Keratinocyte (primary cell): ENCODE measurements at regions not wholly inside any gene's neighbourhood (a gene's known extent, or its start where the extent isn't known, plus 50 kb on each side); places are given as distances from the start of the nearest gene placed in this dataset.

ENCODE experiments used
- DNase-seq: peaks from one replicate; pipeline ENCODE4 v3.0.0-alpha.2; 2011; ENCODE audit warnings: low read depth, missing footprints, low spot score
- FAIRE-seq: peaks from 2 replicates; lab custom pipeline; 2011; peaks lifted over from hg19 to GRCh38; lab: Jason Lieb, UNC
- H2AFZ ChIP-seq: 2 replicates; pipeline ENCODE4 v1.6.0; 2012; ENCODE audit warnings: low read length, control low read depth, inconsistent platforms; ENCODE audit not compliant: control insufficient read depth
- H3K27ac ChIP-seq: 2 replicates; pipeline ENCODE4 v1.5.1; 2011; ENCODE audit warnings: low read length; ENCODE audit not compliant: control insufficient read depth, insufficient read depth
- H3K27me3 ChIP-seq: 3 replicates; pipeline ENCODE4 v1.6.0; 2011; ENCODE audit warnings: low read length; ENCODE audit not compliant: control insufficient read depth, insufficient read depth; ENCODE audit errors: extremely low read depth
- H3K36me3 ChIP-seq, 2 experiments: 2 replicates in 1 of 2; 3 replicates in 1 of 2; pipeline ENCODE4 v1.5.1; 2011; ENCODE audit warnings: low read length in 2 of 2, mild to moderate bottlenecking in 1 of 2; ENCODE audit not compliant: control insufficient read depth in 2 of 2, insufficient read depth in 2 of 2; ENCODE audit errors: extremely low read depth in 1 of 2
- H3K4me1 ChIP-seq: 3 replicates; pipeline ENCODE4 v1.5.1; 2011; ENCODE audit warnings: low read length; ENCODE audit not compliant: control insufficient read depth, insufficient read depth; ENCODE audit errors: extremely low read depth
- H3K4me2 ChIP-seq: 3 replicates; pipeline ENCODE4 v1.6.0; 2011; ENCODE audit warnings: low read depth, low read length; ENCODE audit not compliant: control insufficient read depth, insufficient read depth; ENCODE audit errors: extremely low read depth
- H3K4me3 ChIP-seq, 3 experiments: fragments of 200-600 bp in 1 of 3; sonication (generic) in 1 of 3; 2 replicates in 2 of 3; 3 replicates in 1 of 3; pipeline ENCODE4 v1.5.1; 2011 to 2016; ENCODE audit warnings: low read length in 3 of 3, mild to moderate bottlenecking in 3 of 3, control low read depth in 2 of 3, inconsistent platforms in 1 of 3, low read depth in 1 of 3, mixed read lengths in 1 of 3, mixed run types in 1 of 3, moderate library complexity in 1 of 3; ENCODE audit not compliant: control insufficient read depth in 2 of 3, insufficient read depth in 2 of 3; ENCODE audit errors: extremely low read depth in 1 of 3
- H3K79me2 ChIP-seq: 2 replicates; pipeline ENCODE4 v1.6.0; 2012; ENCODE audit warnings: low read length; ENCODE audit not compliant: control insufficient read depth, insufficient read depth
- H3K9ac ChIP-seq: 3 replicates; pipeline ENCODE4 v1.6.0; 2011; ENCODE audit warnings: low read length; ENCODE audit not compliant: control insufficient read depth, insufficient read depth; ENCODE audit errors: extremely low read depth
- H3K9me1 ChIP-seq: 3 replicates; pipeline ENCODE4 v1.6.0; 2011; ENCODE audit warnings: low read length; ENCODE audit not compliant: control insufficient read depth, insufficient read depth; ENCODE audit errors: extremely low read depth
- H3K9me3 ChIP-seq: 2 replicates; pipeline ENCODE4 v1.5.1; 2012; ENCODE audit warnings: low read depth, low read length; ENCODE audit not compliant: control insufficient read depth
- H4K20me1 ChIP-seq: 3 replicates; pipeline ENCODE4 v1.6.0; 2011; ENCODE audit warnings: low read length; ENCODE audit not compliant: control insufficient read depth, insufficient read depth; ENCODE audit errors: extremely low read depth
- CTCF ChIP-seq, 3 experiments: IDR thresholded peaks in 1 of 3; conservative IDR thresholded peaks in 1 of 3; optimal IDR thresholded peaks in 1 of 3; 2 replicates in 2 of 3; 3 replicates in 1 of 3; pipeline versions ENCODE3 to v1.5.1; 2011; ENCODE audit warnings: low read length in 3 of 3, mild to moderate bottlenecking in 3 of 3, moderate library complexity in 2 of 3, control low read depth in 1 of 3, inconsistent platforms in 1 of 3; ENCODE audit not compliant: insufficient read depth in 2 of 3; ENCODE audit errors: extremely low read depth in 1 of 3
- EZH2 ChIP-seq: IDR thresholded peaks from one replicate; pipeline ENCODE4 v1.6.1; 2012; ENCODE audit warnings: inconsistent platforms, mild to moderate bottlenecking, low read length, moderate library complexity
- dilution Hi-C: fragments of 300-500 bp; cut with MboI; formaldehyde crosslinking; loops from one replicate; pipeline ENCODE4 v1.7.0; 2020; ENCODE audit warnings: low sequenced_read_pairs; ENCODE audit not compliant: extremely low pct_ligation_motif_present

- no peaks in the 10 kb centered on the region for H3K79me2 ChIP-seq
These were observed 353.1 kb downstream of the SEC23A start for GRCh38 chr14:38749936-38750335.

GRCh38 chr14:38745861-38746260 lies 357.2 kb downstream of the SEC23A start:
- no peak overlapping the region for H3K27ac ChIP-seq
- no peaks in the 10 kb centered on the region for H3K9me3 ChIP-seq
- H3K4me3 ChIP-seq: no peak overlapping the region
- H3K36me3 ChIP-seq: no peaks in the 10 kb centered on the region
- no peaks in the 10 kb centered on the region for H3K4me1 ChIP-seq
- H3K4me2 ChIP-seq: no peak overlapping the region
- no peaks in the 10 kb centered on the region for H3K79me2 ChIP-seq
- DNase-seq (no peak), FAIRE-seq (no peak)
- no peak overlapping the region for H3K9ac ChIP-seq
- H4K20me1 ChIP-seq: no peaks in the 10 kb centered on the region
- no peak for TF ChIP-seq CTCF (optimal IDR thresholded peaks at IDR 0.05 in 1 of 3, IDR thresholded peaks at IDR 0.05 in 1 of 3, conservative IDR thresholded peaks at IDR 0.05 in 1 of 3; ENCODE audit: extremely low read depth in 1 of 3, insufficient read depth in 2 of 3, low read length in 3 of 3)
- no peak for TF ChIP-seq EZH2
- H2AFZ ChIP-seq: no peak overlapping the region
- H3K9me1 ChIP-seq: no peaks in the 10 kb centered on the region
- no peaks in the 10 kb centered on the region for H3K27me3 ChIP-seq
- dilution Hi-C loops: no loop called here

More at GRCh38 chr14:38749936-38750335, 353.1 kb downstream of the SEC23A start:
- no peaks in the 10 kb centered on the region for H3K4me1 ChIP-seq
- dilution Hi-C loops: no loop called here
- H4K20me1 ChIP-seq: no peaks in the 10 kb centered on the region
- H3K36me3 ChIP-seq: no peaks in the 10 kb centered on the region
- no peaks in the 10 kb centered on the region for H3K9me3 ChIP-seq
- no peak overlapping the region for H3K4me3 ChIP-seq
- H3K9me1 ChIP-seq: no peaks in the 10 kb centered on the region
- H2AFZ ChIP-seq: no peak overlapping the region
- H3K27ac ChIP-seq: no peak overlapping the region
- no peak overlapping the region for H3K4me2 ChIP-seq
- no peak for FAIRE-seq
- TF ChIP-seq CTCF (optimal IDR thresholded peaks at IDR 0.05 in 1 of 3, IDR thresholded peaks at IDR 0.05 in 1 of 3, conservative IDR thresholded peaks at IDR 0.05 in 1 of 3; ENCODE audit: extremely low read depth in 1 of 3, insufficient read depth in 2 of 3, low read length in 3 of 3): no peak
- TF ChIP-seq EZH2: no peak
- H3K27me3 ChIP-seq: no peaks in the 10 kb centered on the region
- DNase-seq: no peak
- H3K9ac ChIP-seq: no peak overlapping the region
